ENCODE measurements at regions not wholly inside any gene's neighbourhood (a gene's known extent, or its start where the extent isn't known, plus 50 kb on each side); places are given as distances from the start of the nearest gene placed in this dataset.
"Not testable (repeated sequence)": the region's sequence is repeated elsewhere in the genome, so short reads cannot be mapped to it uniquely, and the experiment has no call there.

DNA sequence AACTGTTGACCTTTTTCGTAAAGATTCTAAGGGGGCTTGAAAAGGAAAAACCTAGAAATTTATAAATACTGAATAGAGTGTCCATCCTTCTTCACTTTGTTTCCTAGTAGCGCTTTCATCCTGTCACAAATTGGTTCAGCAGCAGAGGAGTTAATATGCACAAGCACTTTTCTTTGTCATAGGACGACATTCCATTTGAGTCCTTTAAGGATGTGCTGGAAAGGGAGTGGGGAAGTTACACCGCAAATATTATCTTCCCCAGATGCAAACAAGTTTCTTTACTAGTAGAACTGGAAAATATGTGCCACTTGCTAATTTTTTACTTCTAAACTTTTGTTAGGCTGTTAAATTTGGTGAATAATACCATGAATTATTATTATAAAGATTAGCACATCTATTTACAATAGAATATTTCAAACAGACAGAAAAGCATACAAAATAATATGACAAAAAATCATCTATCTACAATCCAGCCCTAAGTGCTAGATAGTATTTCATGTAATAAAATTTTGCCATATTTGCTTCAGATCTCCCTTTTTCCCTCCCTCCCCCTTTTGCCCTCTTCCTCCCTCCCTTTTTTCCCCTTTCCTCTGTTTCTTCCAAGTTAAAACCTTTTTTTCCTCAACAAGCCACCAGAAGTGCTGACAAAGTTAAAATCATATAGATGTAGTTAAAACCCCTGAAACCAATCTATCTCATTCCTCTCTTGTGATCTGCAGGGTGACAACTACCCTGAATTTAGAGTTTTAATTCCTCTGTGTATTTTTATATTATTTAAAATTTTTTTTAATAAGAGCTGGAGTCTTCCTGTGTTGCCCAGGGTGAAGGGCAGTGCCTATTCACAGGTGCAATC is 50.5 kb upstream of the MAP4K3 start:
- DNase-seq, result no peak

DNA sequence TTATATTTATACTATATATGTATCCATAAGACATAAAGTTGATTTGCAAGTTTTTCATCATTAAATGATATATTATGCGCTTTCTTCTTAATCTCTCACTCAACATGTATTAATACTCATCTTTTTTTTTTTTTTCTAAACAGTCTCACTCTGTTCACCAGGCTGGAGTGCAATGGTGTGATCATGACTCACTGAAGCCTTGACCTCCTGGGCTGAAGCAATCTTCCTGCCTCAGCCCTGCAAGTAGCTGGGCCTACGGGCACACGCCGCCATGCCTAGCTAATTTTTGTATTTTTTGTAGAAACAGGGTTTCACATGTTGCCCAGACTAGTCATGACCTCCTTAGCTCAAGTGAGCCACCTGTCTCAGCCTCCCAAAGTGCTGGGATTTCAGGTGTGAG is 51.4 kb upstream of the MAP4K3 start:
- DNase-seq, result no peak

DNA sequence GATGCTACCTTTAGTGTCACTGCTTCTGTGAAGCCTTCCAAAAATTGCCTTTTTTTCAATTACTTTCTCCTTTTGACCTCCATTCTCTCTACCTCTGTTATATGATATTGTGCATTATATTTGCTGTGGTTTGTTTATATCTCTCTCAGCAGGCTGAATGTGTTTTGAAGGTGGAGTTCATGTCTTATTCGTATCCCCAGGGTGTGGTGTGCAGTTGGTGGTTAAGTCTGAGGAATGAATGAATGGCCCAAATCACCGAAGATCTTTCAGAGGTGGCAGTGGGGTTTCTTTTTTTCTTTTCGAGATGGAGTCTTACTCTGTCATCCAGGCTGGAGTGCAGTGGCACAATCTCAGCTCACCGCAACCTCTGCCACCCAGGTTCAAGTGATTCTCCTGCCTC is 53.5 kb upstream of the MAP4K3 start:
- DNase-seq, result no peak

DNA sequence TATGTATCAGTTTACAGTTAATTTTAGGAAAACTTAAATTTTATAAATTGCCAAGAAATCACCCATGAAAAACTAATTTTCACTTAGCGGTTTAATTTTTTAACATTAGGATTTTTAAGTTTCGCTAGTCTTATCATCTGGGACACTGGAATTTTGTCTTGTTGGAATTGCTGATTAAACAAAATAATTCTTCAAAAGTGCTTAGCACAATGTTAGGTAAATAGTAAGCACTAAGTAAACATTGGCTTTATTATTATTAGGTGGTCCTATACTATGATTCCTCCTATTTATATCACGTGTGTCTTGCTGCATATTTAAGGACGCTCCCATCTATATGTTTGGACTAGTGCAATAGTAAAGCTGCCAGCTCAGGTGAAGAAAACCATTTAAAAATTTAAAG is 54.6 kb upstream of the MAP4K3 start:
- no peak for DNase-seq

DNA sequence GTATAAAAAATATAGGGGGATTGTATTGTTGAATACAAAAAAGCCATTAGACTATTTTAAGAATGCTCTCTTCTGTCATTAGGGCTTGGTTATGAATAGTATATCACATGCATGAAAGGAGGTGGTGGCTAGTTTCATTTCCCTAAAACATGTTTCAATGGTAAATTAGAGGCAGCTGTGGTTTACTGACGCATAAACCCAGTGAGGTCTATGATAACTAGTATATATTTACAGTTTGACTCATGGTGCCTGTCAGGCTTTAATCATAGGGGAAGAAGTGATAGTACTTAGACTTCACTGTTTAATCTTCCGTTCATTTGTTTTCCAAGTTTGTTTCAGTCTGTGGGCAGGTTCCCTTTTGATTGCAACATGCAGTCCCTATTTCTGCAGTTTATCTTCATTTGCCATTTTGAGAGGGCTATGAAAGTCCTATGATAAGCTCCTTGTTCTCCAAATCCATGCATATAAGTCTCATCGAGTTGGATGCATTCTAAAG is 55.1 kb upstream of the MAP4K3 start:
- DNase-seq, result peak; percentile 1 to 8

DNA sequence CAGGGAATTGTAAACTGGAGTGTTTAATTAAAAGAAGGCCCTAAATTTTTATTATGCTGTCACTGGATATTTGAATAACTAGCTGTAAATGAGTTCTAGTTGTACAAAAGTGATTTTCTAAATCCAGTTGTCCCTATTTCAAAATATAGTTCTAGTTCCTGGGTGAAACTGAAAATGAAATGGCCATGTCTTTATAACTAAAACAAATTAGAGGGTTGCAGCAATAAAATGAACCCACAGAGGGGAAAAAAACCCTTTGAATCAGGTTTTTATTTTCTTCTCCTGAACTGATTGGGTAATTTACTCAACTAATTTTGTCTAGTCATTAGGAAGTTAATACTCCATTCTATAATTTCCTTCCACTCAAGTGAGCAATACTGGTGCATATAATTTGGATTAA is 55.6 kb upstream of the MAP4K3 start:
- no peak for DNase-seq

DNA sequence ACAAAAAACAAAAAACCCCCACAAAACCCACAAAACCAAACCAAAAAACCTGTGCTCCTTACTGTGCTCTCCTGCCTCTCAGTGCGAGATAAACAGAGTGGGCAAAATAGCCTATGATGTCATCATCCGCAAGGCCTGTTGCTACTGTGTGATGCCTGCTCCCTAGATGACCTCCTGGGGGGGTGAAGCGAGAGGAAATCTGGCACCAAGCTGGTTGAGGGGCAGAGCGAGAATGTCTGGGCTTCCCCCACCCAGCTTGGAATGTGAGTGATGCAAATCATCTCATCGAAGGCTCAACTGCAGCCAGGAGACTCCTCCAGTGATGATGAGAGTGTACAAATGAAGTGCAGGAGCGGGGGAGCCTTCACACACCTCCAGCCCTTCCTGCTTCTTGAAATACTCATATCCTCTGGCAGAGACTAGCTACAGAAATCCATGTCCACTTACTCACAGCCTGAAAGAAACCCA is 57.7 kb upstream of the MAP4K3 start:
- no peak for DNase-seq

DNA sequence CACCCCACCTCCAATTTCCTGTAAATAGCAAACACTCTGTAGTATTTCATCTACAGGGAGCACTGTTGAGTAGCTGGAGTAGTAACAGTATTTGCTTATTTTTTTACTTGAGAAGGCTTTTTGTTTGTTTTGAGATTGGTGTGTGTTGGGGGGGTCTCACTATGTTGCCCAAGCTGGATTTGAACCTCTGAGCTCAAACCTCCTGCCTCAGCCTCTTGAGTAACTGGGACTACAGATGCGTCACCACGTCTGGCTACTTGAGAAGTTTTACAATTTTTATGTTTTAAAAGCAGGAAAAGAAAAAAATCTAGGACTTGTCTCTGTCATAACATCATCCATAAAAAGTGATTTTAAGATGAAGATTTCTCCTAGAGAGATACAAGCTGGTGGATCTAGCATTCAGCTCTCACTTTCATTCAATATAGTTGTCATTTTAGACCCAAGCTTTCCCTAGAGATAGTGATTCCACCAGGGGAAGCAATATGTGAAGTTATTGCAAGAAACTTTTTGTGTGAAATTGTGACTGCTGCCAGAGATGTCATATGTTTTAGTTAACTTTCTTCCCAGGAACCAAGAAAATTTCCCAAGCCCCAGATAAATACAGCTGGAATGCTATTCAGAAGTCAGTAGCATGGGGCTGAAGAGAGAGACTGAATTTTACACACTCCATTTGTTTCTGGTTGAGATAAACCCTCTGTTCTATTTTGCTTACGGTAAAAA is 60.2 kb upstream of the MAP4K3 start:
- no peak for DNase-seq

DNA sequence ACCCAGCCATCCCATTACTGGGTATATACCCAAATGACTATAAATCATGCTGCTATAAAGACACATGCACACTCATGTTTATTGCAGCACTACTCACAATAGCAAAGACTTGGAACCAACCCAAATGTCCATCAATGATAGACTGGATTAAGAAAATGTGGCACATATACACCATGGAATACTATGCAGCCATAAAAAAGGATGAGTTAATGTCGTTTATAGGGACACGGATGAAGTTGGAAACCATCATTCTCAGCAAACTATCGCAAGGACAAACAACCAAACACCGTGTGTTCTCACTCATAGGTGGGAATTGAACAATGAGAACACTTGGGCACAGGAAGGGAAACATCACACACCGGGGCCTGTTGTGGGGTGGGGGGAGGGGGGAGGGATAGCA is 61.1 kb upstream of the MAP4K3 start:
- not testable (repeated sequence) for DNase-seq

DNA sequence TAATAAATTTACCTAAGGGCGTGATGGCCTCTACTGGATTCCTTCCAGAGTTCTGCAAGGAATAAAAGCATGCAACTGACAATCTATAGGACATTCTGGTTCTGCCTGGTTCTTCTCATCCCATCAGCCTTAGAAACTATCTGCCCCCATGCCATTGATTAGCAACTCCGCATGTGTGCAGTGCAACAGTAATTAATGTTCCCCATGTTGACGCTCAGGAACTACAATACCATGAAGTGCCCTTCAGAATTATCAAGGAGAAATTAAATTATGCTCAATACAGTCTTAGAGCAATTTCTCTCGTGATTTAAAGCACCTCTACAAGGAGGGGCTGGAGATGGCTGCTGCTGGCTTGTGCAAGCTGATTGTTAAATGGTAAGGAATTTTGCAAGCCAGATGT is 61.7 kb upstream of the MAP4K3 start:
- DNase-seq, result no peak

DNA sequence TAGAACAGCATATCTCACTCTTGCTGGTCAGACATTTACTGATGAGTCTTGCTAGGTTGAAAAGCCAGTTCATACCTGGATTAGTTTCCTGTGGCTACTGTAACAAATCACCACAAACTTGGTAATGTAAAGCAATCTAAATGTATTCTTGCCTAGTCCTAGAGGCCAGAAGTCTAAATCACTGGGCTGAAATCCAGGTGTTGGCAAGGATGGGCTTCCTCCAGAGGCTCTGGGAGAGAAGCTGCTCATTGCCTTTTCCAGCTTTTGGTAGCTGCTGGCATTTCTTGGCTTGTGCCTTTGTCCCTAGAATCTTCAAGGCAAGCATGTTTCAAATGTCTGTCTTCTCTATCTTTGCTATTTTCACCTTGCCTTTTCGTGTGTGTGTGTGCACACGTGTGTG is 62.3 kb upstream of the MAP4K3 start:
- no peak for DNase-seq

DNA sequence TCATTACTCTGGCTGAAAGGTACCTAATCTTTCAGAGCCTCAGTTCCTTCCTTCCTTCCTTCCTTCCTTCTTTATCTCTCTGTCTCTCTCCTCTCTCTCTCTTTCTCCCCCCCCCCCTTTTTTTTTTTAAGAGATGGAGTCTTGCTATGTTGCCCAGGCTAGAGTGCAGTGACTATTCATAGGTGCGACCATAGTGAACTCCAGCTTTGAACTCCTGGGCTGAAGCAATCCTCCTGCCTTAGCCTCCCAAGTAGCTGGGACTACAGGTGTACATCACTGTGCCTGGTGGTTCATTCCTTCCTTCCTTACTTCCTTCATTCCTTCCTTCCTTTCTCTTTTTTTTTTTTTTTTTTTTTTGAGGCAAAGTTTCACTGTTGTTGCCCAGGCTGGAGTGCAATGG is 64.3 kb upstream of the MAP4K3 start:
- DNase-seq, result no peak

DNA sequence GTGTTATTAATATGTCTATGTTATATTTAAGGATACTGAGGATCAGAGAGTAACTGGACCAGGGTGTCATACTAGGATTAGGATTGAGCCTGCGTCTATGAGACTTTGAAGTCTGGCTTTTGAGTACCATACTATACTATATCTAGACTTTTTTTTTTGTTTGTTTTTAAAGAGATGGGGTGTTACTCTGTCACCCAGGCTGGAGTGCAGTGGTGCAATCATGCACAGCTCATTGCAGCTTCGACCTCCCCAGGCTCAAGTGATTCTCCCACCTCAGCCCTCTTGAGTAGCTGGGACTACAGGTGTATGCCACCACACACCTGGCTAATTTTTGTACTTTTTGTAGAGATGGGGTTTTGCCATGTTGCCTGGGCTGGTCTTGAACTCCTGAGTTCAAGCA is 66.2 kb upstream of the MAP4K3 start:
- no peak for DNase-seq

DNA sequence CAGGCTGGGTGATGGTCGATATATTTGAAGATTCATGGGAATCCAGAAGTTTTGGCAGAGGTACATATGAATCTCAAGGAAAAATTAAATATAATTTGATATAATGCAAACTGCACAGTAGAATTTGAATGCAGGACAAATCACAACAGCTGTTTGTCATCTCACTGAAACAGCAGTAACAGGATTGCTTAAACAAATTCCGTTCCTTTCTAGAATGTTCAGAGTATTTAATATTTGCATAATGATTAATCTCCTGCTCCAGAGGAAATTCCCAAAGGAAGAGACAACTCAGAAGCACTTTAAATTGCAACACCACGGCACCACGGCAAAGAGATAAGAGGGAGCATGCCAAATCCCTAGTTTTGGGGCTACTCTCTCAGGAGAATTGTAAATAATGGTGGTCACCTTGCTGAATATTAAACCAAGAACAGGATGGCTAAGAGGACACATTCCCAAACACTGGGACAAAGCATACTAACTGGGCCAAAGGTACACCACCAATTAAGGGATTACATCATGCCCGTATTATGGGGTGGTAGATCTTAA is 67.8 kb upstream of the MAP4K3 start:
- DNase-seq, result no peak

DNA sequence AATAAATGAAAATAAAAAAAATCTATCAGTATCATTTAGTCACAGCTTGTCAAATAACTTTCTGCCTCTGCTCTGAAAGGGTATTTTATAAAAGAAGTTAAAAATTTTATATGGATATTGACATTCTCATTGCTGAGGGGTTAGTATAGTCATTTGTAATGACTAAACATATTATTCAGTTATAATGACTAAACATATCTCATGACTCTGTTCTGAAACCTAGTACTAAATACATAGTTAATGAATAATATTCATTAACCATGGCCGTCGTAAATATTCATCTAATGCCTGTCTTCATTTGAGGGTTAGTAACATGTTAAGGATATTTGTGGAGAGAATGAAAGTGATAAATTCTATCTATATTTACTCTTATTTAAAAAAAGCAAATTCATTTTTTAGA is 69.1 kb upstream of the MAP4K3 start:
- DNase-seq, result no peak

DNA sequence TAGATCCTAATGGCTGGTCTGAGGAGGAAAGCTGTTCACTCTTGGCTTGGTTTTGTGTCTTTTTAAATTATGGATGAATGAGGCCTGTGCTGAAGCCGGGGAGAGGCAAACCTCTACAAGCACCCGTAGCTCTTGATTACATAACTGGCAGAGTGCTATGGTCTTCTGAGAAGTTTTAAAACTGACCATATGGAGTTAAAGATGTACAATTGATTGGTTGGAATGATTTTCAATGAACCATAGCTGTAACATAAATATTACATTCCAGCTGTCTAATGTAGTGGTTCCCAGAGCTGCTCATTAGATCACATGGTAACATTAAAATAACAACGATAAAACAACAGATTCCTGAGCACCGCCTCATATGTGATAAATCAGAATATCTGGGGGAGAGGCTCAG is 71.1 kb upstream of the MAP4K3 start:
- DNase-seq, result no peak

DNA sequence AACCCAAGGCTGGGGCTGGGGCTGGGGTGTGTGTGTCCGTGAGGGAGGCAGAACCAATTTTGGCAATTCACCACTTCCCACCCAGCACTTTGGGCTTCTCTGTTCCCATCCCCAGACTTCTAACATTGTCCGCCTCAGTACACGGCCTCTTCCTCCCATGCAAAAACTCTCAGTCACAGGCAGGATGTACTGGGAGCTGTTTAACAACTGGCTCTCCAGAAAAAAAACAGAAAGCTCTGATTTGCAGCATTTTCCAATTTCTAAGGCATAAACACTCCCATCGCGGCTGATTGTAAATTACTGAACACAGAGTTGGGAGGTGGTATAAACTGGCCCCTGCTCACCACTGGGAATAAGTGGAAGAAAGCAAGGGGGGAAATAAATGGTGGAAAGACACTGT is 73.1 kb upstream of the MAP4K3 start:
- no peak for DNase-seq

DNA sequence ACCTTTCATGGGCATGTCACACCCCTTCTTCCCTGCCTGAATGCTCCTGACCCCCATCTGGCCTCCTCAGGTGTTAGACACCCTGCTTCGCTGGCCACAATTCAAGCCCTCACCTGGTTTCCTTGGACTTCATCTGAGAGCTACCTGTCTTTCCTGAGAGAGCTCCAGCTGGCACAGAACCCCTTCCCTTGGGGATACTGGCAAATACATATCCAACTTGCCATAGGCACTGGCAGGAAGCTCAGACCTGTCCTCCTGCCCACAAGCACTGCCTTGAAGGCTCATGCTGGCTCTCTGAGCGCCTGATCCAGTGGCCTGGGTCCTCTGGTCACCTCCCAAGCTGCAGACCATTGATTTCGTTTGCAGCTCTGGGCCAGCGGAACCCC is 74.1 kb upstream of the MAP4K3 start:
- DNase-seq, result no peak

DNA sequence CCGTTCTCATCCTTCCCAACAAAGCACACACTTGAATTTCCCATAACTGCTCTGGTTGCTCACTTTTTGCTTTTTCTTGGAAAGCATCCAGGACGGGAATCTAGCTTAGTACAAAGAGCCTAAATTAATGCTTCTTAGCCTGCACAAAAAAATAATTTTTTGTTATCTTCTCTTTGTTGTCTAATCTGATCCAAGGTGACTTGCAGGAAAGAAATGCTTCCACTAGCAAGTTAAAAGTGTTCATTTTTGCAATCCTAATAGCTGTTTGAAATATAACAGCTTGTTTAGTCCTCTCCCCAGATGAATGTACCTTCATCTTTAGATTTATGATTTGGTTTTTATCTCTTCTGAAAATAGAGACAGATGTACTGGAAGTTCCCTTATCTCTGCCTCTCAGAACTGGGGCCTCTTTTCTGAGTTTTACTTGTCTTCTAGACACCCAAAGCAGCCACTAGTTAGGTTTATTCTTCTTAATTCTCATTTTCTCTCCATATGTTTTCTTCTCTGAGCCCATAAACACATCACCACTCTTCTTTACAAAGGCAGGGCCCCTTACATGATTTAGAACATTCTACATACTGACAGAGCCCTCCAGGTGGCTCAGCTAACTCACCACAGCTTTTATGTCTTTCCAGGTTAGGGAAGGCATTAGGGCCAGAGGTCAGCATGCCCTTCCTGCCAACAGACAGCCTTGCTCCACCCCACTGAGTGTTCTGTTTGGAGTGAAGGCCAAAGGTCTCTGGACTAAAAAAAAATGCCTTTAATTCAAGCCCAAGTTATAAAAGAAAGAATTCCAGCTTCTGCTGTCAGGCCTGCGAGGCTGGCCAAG is 74.7 kb upstream of the MAP4K3 start:
- DNase-seq, result no peak

DNA sequence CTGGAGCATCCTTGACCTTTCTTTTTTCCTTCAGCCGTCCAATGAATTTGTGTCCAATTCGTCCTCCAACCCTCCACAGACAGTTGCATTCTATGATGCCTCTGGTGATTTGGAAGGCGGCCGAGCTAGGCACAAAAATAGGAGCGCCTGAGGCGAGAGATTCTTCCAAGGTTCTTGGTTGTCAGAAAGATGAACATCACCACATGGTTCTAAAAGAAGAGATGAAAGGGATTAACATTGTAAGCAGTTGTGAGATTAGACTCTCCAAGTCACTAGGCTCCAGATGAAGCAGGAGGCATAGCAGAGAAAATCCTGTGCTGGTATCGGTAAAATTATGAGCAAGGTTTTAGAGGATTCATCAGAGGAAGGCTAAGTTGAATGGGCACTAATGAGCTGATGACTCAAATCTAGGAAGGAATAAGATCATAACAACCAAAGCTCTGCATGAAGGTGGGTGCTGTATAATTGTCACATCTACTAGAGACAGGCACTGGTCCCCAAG is 75.4 kb upstream of the MAP4K3 start:
- no peak for DNase-seq

DNA sequence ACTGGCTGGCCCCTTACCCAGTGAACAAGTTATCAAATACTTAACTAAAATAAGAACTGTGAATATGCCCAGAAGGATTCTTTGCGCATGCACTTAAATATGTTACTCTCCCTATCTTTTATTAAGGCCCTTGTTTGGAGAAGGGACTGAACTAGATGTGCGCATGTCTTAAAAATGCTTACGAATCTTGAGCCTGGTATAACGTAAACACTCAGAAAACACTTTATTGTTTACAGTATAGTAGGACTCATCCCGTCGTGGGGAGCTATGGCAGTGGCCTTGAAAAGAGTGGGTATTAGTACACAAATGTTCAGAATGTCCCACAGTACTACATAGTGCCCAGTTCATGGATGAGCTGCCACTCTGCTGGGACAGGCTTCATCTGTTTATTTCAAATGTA is 75.9 kb upstream of the MAP4K3 start:
- no peak for DNase-seq

DNA sequence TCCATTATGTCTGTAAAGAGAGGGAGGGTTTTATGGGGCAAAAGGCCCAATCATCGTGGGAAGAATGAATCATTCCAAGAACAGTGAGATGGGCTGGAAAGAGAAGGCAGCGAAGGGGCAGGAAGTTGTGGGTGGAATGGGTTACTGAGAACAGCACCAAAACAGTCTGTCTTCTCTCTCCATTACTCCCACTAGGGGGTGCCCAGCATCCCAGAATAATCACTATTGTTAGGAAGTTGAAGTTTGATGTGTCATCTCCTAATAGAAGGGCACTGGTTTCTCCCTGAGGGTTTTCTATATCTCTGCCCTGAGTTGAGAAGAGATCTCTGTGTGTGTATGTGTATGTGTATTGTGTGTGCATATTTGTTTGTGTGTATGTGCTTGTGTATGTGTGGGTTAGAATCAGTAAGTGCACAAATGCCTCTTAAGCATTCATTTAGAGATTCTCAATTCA is 76.6 kb upstream of the MAP4K3 start:
- DNase-seq, result peak; percentile 87 to 89

DNA sequence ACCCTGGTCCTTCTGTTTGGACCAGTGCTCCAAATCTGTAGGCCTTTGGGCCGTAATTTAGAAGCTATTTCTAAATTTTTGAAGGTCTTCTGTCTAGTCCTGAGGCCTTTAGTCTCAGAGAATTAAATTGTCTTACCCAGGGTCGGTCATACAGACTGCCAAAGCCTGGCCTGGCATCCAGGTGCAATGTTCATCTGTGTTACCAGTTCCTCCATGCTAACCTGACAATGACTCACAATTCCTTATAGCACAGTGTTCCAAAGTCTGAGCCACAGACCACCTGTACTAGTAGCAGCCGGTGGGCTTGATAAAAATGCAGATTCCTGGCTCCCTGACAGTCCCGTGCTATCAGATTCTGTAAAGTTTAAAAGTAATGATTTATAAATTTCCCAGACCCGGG is 77.7 kb upstream of the MAP4K3 start:
- DNase-seq, result no peak

Data from Kasumi-1 (cell line).